Activated T-cell treated with anti-CD3 and anti-CD28 coated beads for 48 hours (primary cell): ENCODE measurements at regions not wholly inside any gene's neighbourhood (a gene's known extent, or its start where the extent isn't known, plus 50 kb on each side); places are given as distances from the start of the nearest gene placed in this dataset.

ENCODE experiments used
- DNase-seq: peaks from one replicate; pipeline ENCODE4 v3.0.0-alpha.2; 2020; ENCODE audit warnings: low read depth

- no peak for DNase-seq
Measured at GRCh38 chr5:74342948-74343682, 297.4 kb downstream of the ENC1 start.

GRCh38 chr5:74342182-74342581 lies 298.3 kb downstream of the ENC1 start:
- no peak for DNase-seq

GRCh38 chr5:74341221-74341620 lies 299.3 kb downstream of the ENC1 start:
- DNase-seq, result no peak

GRCh38 chr5:74340476-74340875 lies 300.1 kb downstream of the ENC1 start:
- no peak for DNase-seq

GRCh38 chr5:74337984-74338310 lies 302.6 kb downstream of the ENC1 start:
- DNase-seq, result no peak

- no peak for DNase-seq
Measured at GRCh38 chr5:74337254-74337983, 303.1 kb downstream of the ENC1 start.

GRCh38 chr5:74336297-74336696 lies 304.2 kb downstream of the ENC1 start:
- DNase-seq, result no peak

GRCh38 chr5:74334762-74335384 lies 305.7 kb downstream of the ENC1 start:
- DNase-seq, result no peak

- no peak for DNase-seq
Measured at GRCh38 chr5:74334062-74334761, 306.3 kb downstream of the ENC1 start.

- no peak for DNase-seq
Measured at GRCh38 chr5:74333430-74333829, 307.1 kb downstream of the ENC1 start.

- DNase-seq, result no peak
Measured at GRCh38 chr5:74332682-74333081, 307.8 kb downstream of the ENC1 start.

- no peak for DNase-seq
Measured at GRCh38 chr5:74332006-74332405, 308.5 kb downstream of the ENC1 start.

GRCh38 chr5:74328221-74328630 lies 312.3 kb downstream of the ENC1 start:
- no peak for DNase-seq

- DNase-seq, result no peak
Measured at GRCh38 chr5:74327339-74327685, 313.2 kb downstream of the ENC1 start.

- DNase-seq, result peak; percentile 57
Measured at GRCh38 chr5:74326571-74327338, 313.8 kb downstream of the ENC1 start.

GRCh38 chr5:74325866-74326265 lies 314.7 kb downstream of the ENC1 start:
- DNase-seq, result no peak

GRCh38 chr5:74324556-74324955 lies 316.0 kb downstream of the ENC1 start:
- no peak for DNase-seq

- no peak for DNase-seq
Measured at GRCh38 chr5:74322944-74323343, 317.6 kb downstream of the ENC1 start.

- DNase-seq, result no peak
Measured at GRCh38 chr5:74322191-74322590, 318.3 kb downstream of the ENC1 start.

GRCh38 chr5:74321326-74321725 lies 319.2 kb downstream of the ENC1 start:
- no peak for DNase-seq

GRCh38 chr5:74320526-74320925 lies 320.0 kb downstream of the ENC1 start:
- no peak for DNase-seq

- peak; percentile 13 for DNase-seq
Measured at GRCh38 chr5:74319076-74319475, 321.5 kb downstream of the ENC1 start.
